ENCODE measurements at regions not wholly inside any gene's neighbourhood (a gene's known extent, or its start where the extent isn't known, plus 50 kb on each side); places are given as distances from the start of the nearest gene placed in this dataset.
A peak's percentile ranks its signal among the peaks of the same experiment; 100 is the strongest.
"Not testable (repeated sequence)": the region's sequence is repeated elsewhere in the genome, so short reads cannot be mapped to it uniquely, and the experiment has no call there.

GRCh38 chr12:127596891-127597290 lies 670.1 kb upstream of the TMEM132C start:
- no peak for DNase-seq
- ATAC-seq, result no peak
- intact Hi-C loops (cut with DNase I), result no loop called here

GRCh38 chr12:127599436-127599835 lies 667.5 kb upstream of the TMEM132C start:
- intact Hi-C loops (cut with DNase I), result no loop called here
- ATAC-seq, result no peak

DNA sequence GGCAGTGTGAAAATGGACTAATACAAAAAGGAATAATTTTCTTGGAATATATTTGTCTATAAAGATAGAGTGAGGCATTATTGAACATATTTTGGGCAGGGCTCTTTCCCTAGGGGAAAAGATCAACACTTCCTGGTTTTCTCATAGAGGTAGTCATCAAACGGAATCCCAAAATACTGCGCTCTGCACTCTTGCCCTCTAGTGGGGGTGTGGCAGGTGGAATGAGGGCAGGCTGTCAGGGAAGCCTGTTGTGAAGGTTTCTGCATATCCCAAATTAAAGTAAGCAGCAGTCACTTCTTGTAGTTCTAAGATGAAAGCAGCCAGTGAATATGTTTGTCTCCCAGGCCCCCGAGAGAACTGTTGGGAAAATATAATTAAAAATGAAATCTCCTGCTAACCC lies 666.8 kb upstream of the TMEM132C start:
- intact Hi-C loops (cut with DNase I), result no loop called here
- DNase-seq (no peak), ATAC-seq (no peak)

More at GRCh38 chr12:127599436-127599835, 667.5 kb upstream of the TMEM132C start:
- no peak for DNase-seq

DNA sequence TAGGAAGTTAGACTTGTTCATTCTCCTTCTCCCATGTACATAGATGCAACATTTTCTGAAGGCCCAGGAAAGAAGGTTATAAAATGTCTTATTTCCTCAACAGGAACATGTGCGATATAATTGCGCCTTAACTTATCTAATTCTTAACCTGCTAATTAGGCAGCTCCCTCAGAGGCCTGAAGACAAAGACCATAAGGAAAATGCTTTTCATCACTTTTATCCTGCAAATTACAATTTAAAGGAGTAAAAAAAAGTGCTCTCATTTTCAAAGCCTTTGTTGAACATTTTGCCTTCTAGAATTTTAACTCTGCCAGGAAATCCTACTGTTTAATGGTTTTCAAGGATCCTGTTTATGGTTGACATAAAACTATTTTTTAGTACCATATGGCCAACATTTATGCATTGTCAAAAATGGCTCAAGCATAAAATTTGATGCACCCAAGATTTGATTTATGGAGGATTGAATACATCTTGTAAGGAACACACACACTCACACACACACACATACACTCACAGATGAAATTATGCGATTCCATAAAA lies 660.4 kb upstream of the TMEM132C start:
- no peak for DNase-seq
- ATAC-seq, result no peak
- intact Hi-C loops (cut with DNase I), result no loop called here

DNA sequence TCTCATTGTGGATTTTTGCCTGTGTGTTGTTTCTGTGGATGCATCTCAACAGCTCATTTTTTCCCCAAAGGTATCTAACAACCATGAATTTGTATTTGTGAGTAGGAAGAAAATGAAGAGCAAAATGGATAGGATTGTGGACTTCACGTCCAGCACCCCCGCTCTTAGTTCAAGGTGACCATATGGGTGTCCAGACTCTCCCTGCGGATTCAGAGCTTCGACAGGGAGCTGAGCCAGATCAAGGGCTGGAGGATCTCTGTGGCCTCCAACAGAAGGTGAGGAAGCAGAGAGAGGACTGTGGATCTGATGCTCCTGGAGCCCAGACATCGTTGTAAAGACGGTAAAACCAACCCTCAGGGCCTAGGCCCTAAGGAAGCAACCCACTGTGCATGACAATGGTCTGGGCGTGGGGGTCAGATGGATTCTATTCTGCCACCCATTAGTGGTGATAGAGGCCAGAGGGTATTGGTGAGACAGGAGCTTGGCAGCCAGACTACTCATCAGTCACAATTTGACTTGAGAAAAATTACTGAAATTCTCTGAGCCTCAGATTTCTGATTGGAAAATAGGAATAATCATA lies 659.7 kb upstream of the TMEM132C start:
- DNase-seq (no peak), ATAC-seq (no peak)
- intact Hi-C loops (cut with DNase I), result no loop called here

- ATAC-seq; intact Hi-C loops (cut with DNase I); DNase-seq: not testable (repeated sequence)
These were observed 658.6 kb upstream of the TMEM132C start for GRCh38 chr12:127608359-127608758.

DNA sequence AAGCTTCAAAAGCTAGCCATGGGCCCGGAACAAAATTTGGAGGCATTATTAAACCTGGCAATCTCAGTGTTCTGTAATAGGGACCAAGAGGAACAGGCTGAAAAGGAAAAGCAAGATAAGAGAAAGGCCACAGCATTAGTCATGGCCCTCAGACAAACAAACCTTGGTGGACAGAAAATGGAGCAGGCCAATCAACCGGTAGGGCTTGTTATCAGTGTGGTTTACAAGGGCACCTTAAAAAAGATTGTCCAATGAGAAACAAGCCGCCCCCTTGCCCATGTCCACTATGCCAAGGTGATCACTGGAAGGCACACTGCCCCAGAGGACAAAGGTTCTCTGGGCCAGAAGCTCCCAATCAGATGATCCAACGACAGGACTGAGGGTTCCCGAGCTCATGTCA lies 653.9 kb upstream of the TMEM132C start:
- intact Hi-C loops (cut with DNase I), result no loop called here
- DNase-seq (no peak), ATAC-seq (no peak)

DNA sequence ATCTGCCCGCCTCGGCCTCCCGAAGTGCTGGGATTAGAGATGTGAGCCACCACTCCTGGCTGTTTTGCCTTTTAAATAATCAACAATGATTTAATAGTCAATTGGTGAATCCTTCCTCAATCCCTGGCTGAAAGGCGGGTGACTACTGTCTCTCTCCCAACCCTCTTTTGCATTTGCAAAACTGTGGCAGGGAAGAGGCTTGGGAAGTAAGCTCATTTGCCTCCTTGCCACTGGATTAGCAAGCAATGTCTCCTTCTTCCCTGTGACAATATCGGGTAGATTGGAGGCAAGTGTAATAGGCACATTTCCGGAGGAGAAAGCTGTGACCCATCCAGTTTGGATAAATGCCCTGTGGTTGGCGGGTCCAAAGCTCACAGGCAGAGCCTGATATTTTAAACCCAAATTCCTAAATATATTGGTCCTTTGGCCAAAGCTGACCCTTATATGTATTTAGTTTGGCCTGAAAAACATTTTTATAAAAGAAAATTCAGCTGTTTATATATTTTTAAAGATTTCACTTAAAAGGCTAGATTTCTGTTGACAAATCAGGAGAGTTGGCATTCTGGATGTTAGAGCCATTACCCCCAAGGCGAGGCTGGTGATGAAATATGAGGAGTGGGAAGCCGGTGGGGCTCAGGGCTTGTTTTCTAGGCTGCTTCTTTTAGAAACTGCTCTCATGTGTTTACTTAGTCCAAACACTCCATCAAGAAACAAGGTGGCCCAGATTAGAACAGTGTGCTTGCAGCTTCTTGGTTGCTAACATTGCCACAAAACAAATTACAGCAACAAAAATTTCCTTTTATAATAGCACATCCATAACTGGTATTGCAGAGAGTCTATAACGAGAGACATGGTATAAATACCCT lies 646.9 kb upstream of the TMEM132C start:
- intact Hi-C loops (cut with DNase I), result no loop called here
- no peak for DNase-seq
- peak in 1 of 2 donors; percentile 34 for ATAC-seq

DNA sequence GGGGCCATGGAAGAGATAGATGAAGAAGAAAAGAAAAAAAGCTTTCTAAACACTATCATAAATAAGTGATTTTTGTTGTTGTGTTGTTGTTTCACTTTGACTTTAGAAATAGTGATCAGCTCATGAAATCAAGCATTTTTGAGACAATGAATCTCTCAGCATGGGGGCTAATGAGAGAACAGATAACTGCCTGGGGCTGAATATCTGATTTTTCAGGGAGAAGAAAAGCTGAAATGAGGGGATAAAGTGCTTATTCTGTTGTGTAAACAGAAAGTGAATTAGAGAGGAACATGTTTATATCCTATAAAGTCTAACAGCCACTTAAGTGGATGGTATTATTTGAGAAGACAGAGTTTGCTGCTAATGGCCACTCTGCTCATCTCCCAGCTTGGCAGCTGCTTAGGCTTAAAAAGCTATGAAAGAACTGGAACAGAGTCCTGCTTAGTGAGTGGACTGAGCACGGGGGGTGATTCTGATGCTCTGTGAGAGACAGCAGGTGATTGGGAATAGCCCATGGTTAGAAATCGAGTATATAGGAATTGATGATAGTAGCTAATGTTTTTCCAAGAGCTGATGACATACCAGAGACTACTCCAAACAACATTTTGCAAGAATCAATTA lies 646.1 kb upstream of the TMEM132C start:
- no peak for ATAC-seq
- intact Hi-C loops (cut with DNase I), result no loop called here
- DNase-seq, result no peak

DNA sequence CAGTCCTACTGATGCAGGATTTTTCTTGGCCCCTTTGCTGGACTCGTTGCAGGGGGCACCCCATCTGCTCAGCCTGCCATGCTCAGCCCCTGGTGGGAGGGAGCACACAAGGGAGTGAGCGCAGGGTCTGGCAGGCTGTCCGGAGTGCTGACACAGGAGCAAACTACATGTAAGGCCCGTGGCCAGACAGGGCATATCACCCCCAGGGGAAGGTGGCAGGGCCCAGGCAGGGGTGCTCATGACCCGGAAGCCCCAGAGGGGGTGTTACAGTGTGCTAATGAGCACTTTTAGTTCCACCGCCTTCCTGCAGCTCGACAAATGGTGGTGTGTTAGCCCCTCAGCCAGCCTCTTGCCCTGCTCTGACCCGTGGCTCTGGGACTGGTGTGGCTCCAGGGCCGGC lies 645.6 kb upstream of the TMEM132C start:
- ATAC-seq, result no peak
- DNase-seq, result no peak
- intact Hi-C loops (cut with DNase I), result no loop called here

DNA sequence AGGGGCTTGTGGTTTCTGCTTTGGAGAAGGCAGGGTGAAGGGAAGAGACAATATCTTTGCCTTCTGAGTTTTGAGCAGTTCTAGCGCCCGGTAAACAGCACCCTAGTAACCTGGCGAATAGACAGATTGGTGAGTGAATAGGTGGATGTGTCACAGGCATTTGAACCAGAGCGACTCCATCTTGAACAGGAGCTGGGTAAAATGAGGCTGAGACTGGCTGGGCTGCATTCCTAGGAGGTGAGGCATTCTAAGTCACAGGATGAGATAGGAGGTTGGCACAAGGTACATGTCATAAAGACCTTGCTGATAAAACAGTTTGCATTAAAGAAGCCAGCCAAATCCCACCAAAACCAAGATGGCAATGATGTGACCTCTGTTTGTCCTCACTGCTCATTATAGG lies 643.6 kb upstream of the TMEM132C start:
- DNase-seq (no peak), ATAC-seq (no peak)
- intact Hi-C loops (cut with DNase I), result no loop called here

- DNase-seq (no peak), ATAC-seq (no peak)
- intact Hi-C loops (cut with DNase I), result no loop called here
These were observed 641.7 kb upstream of the TMEM132C start for GRCh38 chr12:127625176-127625771.

- ATAC-seq, result peak in 1 of 2 donors; percentile 57
These were observed 638.3 kb upstream of the TMEM132C start for GRCh38 chr12:127628645-127629044.

GRCh38 chr12:127629066-127629820 lies 637.7 kb upstream of the TMEM132C start:
- DNase-seq (no peak), ATAC-seq (peak in 1 of 2 donors; percentile 16)
- intact Hi-C loops (cut with DNase I), result no loop called here

More at GRCh38 chr12:127628645-127629044, 638.3 kb upstream of the TMEM132C start:
- intact Hi-C loops (cut with DNase I), result no loop called here
- DNase-seq, result no peak

GRCh38 chr12:127632461-127632860 lies 634.5 kb upstream of the TMEM132C start:
- intact Hi-C loops (cut with DNase I), result no loop called here
- no peak for DNase-seq
- no peak for ATAC-seq

DNA sequence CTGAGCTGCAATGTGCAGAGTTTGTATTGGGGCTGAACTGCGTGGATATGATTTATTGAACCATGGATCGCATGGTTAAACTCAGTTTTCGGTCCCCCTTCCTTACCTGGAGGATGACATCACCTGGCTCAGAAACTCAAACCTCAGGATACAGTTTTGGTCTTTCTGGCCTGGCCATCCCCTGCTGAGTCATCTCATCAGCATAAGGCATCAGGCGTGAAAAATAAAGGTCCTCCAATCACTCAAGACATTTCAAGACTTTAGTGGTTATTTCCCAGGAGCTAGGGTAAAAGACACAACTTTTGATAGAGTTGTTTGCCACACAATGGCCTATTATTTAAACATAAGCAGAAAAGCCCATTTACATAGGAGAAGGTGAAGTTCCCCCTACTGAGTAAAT lies 631.1 kb upstream of the TMEM132C start:
- no peak for DNase-seq
- intact Hi-C loops (cut with DNase I), result no loop called here
- no peak for ATAC-seq

- no peak for DNase-seq
- intact Hi-C loops (cut with DNase I), result no loop called here
- ATAC-seq, result no peak
These were observed 630.1 kb upstream of the TMEM132C start for GRCh38 chr12:127636882-127637281.

- DNase-seq, result no peak
- intact Hi-C loops (cut with DNase I), result no loop called here
- peak; percentile 93 to 96 for ATAC-seq
These were observed 626.6 kb upstream of the TMEM132C start for GRCh38 chr12:127640181-127640886.
